HepG2 (cell line): ENCODE measurements at regions not wholly inside any gene's neighbourhood (a gene's known extent, or its start where the extent isn't known, plus 50 kb on each side); places are given as distances from the start of the nearest gene placed in this dataset.
A peak's percentile ranks its signal among the peaks of the same experiment; 100 is the strongest.

Experiments
- ATAC-seq: fragments of 200-7000 bp; cut with Tn5 transposase; 3 replicates; pipeline ENCODE4 v1.9.1; 2020; ENCODE audit warnings: mild to moderate bottlenecking, moderate library complexity
- BruUV-seq: library from RNA; stranded (reverse); fragments of 400-500 nt; replicated peaks from 2 replicates; lab custom pipeline; 2021; lab: Mats Ljungman, UMichigan
- CTCF ChIA-PET: fragments of 300-600 bp; formaldehyde crosslinking; extraction: SDS; loops from one replicate; lab custom pipeline; 2021; ENCODE audit warnings: low total read pairs, inconsistent platforms, low intra/inter-chr PET ratio; lab: Yijun Ruan, JAX
- POLR2A ChIA-PET: fragments of 350-600 bp; sonication (Branson Sonifier 250); formaldehyde crosslinking; loops from one replicate; lab custom pipeline; 2020; ENCODE audit warnings: antibody characterized with exemption, inconsistent platforms; lab: Yijun Ruan, JAX
- DNase-seq: peaks from one replicate; pipeline ENCODE4 v3.0.0-alpha.2; 2015; ENCODE audit warnings: low spot score
- FAIRE-seq: peaks from 3 replicates; lab custom pipeline; 2011; peaks lifted over from hg19 to GRCh38; lab: Jason Lieb, UNC
- H2AFZ ChIP-seq: one replicate; pipeline ENCODE4 v1.6.1; 2011; ENCODE audit warnings: low read length, inconsistent platforms
- H3K27ac ChIP-seq: fragments of 300-600 bp; 3 replicates; pipeline ENCODE4 v1.8.0; 2011; ENCODE audit warnings: mixed run types, mild to moderate bottlenecking, mixed read lengths, low read length, inconsistent platforms; ENCODE audit not compliant: insufficient read depth; ENCODE audit errors: extremely low read length
- H3K27me3 ChIP-seq, 2 experiments: fragments of 200-600 bp in 1 of 2; 2 replicates in 1 of 2; 3 replicates in 1 of 2; pipeline versions ENCODE4 v1.6.0 to v1.8.0; 2011; ENCODE audit warnings: low read length in 2 of 2, mild to moderate bottlenecking in 2 of 2, moderate library complexity in 2 of 2, inconsistent platforms in 1 of 2; ENCODE audit not compliant: insufficient read depth in 2 of 2, control insufficient read depth in 1 of 2
- H3K36me3 ChIP-seq, 2 experiments: fragments of 200-600 bp in 1 of 2; replicated peaks in 1 of 2; 2 replicates in 1 of 2; 3 replicates in 1 of 2; pipeline versions ENCODE4 v1.5.1 to v1.8.0; 2011; ENCODE audit warnings: low read length in 2 of 2, inconsistent platforms in 1 of 2; ENCODE audit not compliant: insufficient read depth in 2 of 2, control insufficient read depth in 1 of 2
- H3K4me1 ChIP-seq: 2 replicates; pipeline ENCODE4 v1.5.1; 2012; ENCODE audit warnings: low read length, inconsistent platforms; ENCODE audit not compliant: insufficient read depth
- H3K4me2 ChIP-seq: 2 replicates; pipeline ENCODE4 v1.6.0; 2011; ENCODE audit warnings: low read depth, low read length, inconsistent platforms
- H3K4me3 ChIP-seq, 3 experiments: fragments of 200-600 bp in 1 of 3; sonication (generic), shearing (Covaris generic) in 1 of 3; replicated peaks in 1 of 3; 2 replicates each; pipeline ENCODE4 v1.5.1; 2011 to 2016; ENCODE audit warnings: low read length in 3 of 3, inconsistent platforms in 2 of 3, low read depth in 2 of 3, mild to moderate bottlenecking in 2 of 3, control low read depth in 1 of 3, mixed read lengths in 1 of 3; ENCODE audit not compliant: insufficient read depth in 1 of 3
- H3K79me2 ChIP-seq: one replicate; pipeline ENCODE4 v1.6.1; 2011; ENCODE audit warnings: low read length, inconsistent platforms; ENCODE audit not compliant: insufficient read depth
- H3K9ac ChIP-seq: 2 replicates; pipeline ENCODE4 v1.6.0; 2011; ENCODE audit warnings: mild to moderate bottlenecking, low read depth, low read length, inconsistent platforms; ENCODE audit not compliant: insufficient read depth
- H3K9me3 ChIP-seq: 2 replicates; pipeline ENCODE4 v1.5.1; 2012; ENCODE audit warnings: mild to moderate bottlenecking, low read length
- H4K20me1 ChIP-seq: 2 replicates; pipeline ENCODE4 v1.6.0; 2011; ENCODE audit warnings: inconsistent platforms, mild to moderate bottlenecking, low read length, moderate library complexity; ENCODE audit not compliant: insufficient read depth
- ERF ChIP-seq: IDR thresholded peaks from 2 replicates; pipeline ENCODE4 v1.6.1; 2018; ENCODE audit warnings: missing biosample characterization, missing genetic modification reagents
- KMT2B ChIP-seq: IDR thresholded peaks from 2 replicates; pipeline ENCODE4 v1.6.1; 2016; ENCODE audit warnings: missing genetic modification reagents, missing compliant biosample characterization
- ZFP1 ChIP-seq: IDR thresholded peaks from 2 replicates; pipeline ENCODE4 v1.6.1; 2016
- ZNF512B ChIP-seq: sonication (generic); formaldehyde crosslinking; IDR thresholded peaks from 2 replicates; pipeline ENCODE4 v1.5.1; 2020; ENCODE audit warnings: missing genetic modification reagents, mild to moderate bottlenecking, borderline replicate concordance
- ZSCAN21 ChIP-seq: sonication (generic); formaldehyde crosslinking; IDR thresholded peaks from 2 replicates; pipeline ENCODE4 v1.8.0; 2022; ENCODE audit warnings: mild to moderate bottlenecking, missing genetic modification reagents, moderate library complexity, borderline replicate concordance
- WGBS: methylation state at CpG from one replicate; pipeline ENCODE4 v1.1.6; 2017; ENCODE audit warnings: low lambda C conversion rate; 5-methylcytosine and 5-hydroxymethylcytosine counted together
- in situ Hi-C: cut with HindIII; loops from 2 replicates; pipeline ENCODE4 v1.10.0; 2017; ENCODE audit warnings: low pct_unique_long_range_greater_than_20kb; ENCODE audit not compliant: extremely low pct_ligation_motif_present
- intact Hi-C: fragments of 100-400 bp; cut with micrococcal nuclease; formaldehyde crosslinking; loops from one replicate; pipeline ENCODE4 v1.10.0; 2022; ENCODE audit not compliant: unreplicated experiment
- TF ChIP-seq, protein P1 (sequence below): sonication (generic); formaldehyde crosslinking; IDR thresholded peaks from 2 replicates; pipeline ENCODE4 v1.4.0; 2020; ENCODE audit warnings: missing genetic modification reagents
- TF ChIP-seq, protein P2 (sequence below): sonication (generic); formaldehyde crosslinking; IDR thresholded peaks from 2 replicates; pipeline ENCODE4 v1.4.0; 2020; ENCODE audit warnings: missing genetic modification reagents, borderline replicate concordance

DNA sequence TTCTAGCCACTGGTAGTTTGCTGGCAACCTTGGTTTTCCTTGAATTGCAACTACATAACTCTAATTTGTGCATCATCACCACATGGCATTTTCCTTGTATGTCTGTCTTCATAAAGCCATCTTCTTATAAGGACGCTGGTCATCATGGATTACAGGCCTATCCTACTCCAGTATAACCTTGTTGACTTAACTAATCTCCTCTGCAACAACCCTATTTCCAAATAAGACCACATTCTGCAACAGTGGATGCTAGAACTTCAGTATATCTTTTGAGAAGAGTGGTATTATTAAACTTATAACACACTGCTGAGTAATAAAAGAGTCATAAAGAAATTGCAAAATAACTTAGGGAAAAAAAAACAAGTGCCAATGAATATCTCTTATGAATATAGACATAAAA, 511.8 kb upstream of the FOXG1 start:
- WGBS: 2% methylated on average over 1 of the region's 1 CpG
- no peak for TF ChIP-seq ZSCAN21
- TF ChIP-seq, protein P1, sequence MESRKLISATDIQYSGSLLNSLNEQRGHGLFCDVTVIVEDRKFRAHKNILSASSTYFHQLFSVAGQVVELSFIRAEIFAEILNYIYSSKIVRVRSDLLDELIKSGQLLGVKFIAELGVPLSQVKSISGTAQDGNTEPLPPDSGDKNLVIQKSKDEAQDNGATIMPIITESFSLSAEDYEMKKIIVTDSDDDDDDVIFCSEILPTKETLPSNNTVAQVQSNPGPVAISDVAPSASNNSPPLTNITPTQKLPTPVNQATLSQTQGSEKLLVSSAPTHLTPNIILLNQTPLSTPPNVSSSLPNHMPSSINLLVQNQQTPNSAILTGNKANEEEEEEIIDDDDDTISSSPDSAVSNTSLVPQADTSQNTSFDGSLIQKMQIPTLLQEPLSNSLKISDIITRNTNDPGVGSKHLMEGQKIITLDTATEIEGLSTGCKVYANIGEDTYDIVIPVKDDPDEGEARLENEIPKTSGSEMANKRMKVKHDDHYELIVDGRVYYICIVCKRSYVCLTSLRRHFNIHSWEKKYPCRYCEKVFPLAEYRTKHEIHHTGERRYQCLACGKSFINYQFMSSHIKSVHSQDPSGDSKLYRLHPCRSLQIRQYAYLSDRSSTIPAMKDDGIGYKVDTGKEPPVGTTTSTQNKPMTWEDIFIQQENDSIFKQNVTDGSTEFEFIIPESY (CRISPR knock-in tag): no peak
- TF ChIP-seq ZFP1 (CRISPR knock-in tag): no peak
- TF ChIP-seq KMT2B (CRISPR knock-in tag): no peak
- TF ChIP-seq, protein P2, sequence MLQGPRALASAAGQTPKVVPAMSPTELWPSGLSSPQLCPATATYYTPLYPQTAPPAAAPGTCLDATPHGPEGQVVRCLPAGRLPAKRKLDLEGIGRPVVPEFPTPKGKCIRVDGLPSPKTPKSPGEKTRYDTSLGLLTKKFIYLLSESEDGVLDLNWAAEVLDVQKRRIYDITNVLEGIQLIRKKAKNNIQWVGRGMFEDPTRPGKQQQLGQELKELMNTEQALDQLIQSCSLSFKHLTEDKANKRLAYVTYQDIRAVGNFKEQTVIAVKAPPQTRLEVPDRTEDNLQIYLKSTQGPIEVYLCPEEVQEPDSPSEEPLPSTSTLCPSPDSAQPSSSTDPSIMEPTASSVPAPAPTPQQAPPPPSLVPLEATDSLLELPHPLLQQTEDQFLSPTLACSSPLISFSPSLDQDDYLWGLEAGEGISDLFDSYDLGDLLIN (CRISPR knock-in tag): no peak
- no peak for TF ChIP-seq ERF
- Histone ChIP-seq H3K9me3 (peaks cover 95% of the 10 kb centered on the region), H3K27ac (no peak overlapping the region), H3K4me3 (no peak overlapping the region), H3K27me3 (no peaks in the 10 kb centered on the region), H3K9ac (no peak overlapping the region), H3K36me3 (no peaks in the 10 kb centered on the region), H2AFZ (no peak overlapping the region), H3K79me2 (no peaks in the 10 kb centered on the region), H3K4me2 (no peak overlapping the region), H4K20me1 (no peaks in the 10 kb centered on the region), H3K4me1 (no peaks in the 10 kb centered on the region)
- BruUV-seq: no TSS peak
- in situ Hi-C loops: no loop called here
- ChIA-PET POLR2A (no interaction called here), CTCF (no interaction called here)
- FAIRE-seq (no peak), ATAC-seq (no peak), DNase-seq (no peak)
- intact Hi-C loops: no loop called here

GRCh38 chr14:28264306-28264705, 502.3 kb upstream of the FOXG1 start:
- ATAC-seq (peak; percentile 48; the same call in 2 of the 3 replicates), FAIRE-seq (no peak), DNase-seq (no peak)
- Histone ChIP-seq H3K27ac (no peak overlapping the region), H3K4me3 (no peak overlapping the region), H3K9ac (no peak overlapping the region), H3K27me3 (no peaks in the 10 kb centered on the region), H3K36me3 (no peaks in the 10 kb centered on the region), H3K4me1 (no peaks in the 10 kb centered on the region), H3K9me3 (peaks cover 96% of the 10 kb centered on the region), H4K20me1 (no peaks in the 10 kb centered on the region), H2AFZ (no peak overlapping the region), H3K4me2 (no peak overlapping the region), H3K79me2 (no peaks in the 10 kb centered on the region)
- in situ Hi-C loops: no loop called here
- intact Hi-C loops: no loop called here
- 35% methylated on average over 29 of the region's 29 CpGs for WGBS
- BruUV-seq: no TSS peak
- ChIA-PET CTCF (no interaction called here), POLR2A (no interaction called here)
- no peak for TF ChIP-seq ZNF512B
